RWPE2 (cell line): ENCODE measurements at regions not wholly inside any gene's neighbourhood (a gene's known extent, or its start where the extent isn't known, plus 50 kb on each side); places are given as distances from the start of the nearest gene placed in this dataset.

Experiments used
- ATAC-seq: fragments of 200-7000 bp; cut with Tn5 transposase; 3 replicates; pipeline ENCODE4 v1.9.1; 2021; ENCODE audit warnings: low read depth
- DNase-seq: peaks from one replicate; pipeline ENCODE4 v3.0.0-alpha.2; 2020; ENCODE audit warnings: low spot score
- H3K27ac ChIP-seq: fragments of 450-650 bp; 2 replicates; pipeline ENCODE4 v1.5.1; 2017; ENCODE audit warnings: mild to moderate bottlenecking; ENCODE audit not compliant: poor library complexity, severe bottlenecking
- H3K27me3 ChIP-seq: fragments of 250-450 bp; sonication (Bioruptor Pico); 2 replicates; pipeline ENCODE4 v1.5.1; 2021; ENCODE audit warnings: mild to moderate bottlenecking, moderate library complexity; ENCODE audit not compliant: insufficient read depth, poor library complexity, severe bottlenecking
- H3K36me3 ChIP-seq: fragments of 250-450 bp; sonication (Bioruptor Pico); 2 replicates; pipeline ENCODE4 v1.5.1; 2020; ENCODE audit warnings: low read depth, mild to moderate bottlenecking, moderate library complexity
- H3K4me1 ChIP-seq: fragments of 250-450 bp; sonication (Bioruptor Pico); 2 replicates; pipeline ENCODE4 v1.5.1; 2021; ENCODE audit warnings: mild to moderate bottlenecking, moderate library complexity; ENCODE audit not compliant: insufficient read depth, poor library complexity, severe bottlenecking
- H3K4me3 ChIP-seq: fragments of 250-450 bp; sonication (Bioruptor Pico); 2 replicates; pipeline ENCODE4 v1.5.1; 2021; ENCODE audit warnings: mild to moderate bottlenecking, moderate library complexity; ENCODE audit not compliant: severe bottlenecking
- H3K9me3 ChIP-seq: fragments of 250-450 bp; sonication (Bioruptor Pico); 2 replicates; pipeline ENCODE4 v1.5.1; 2021; ENCODE audit warnings: mild to moderate bottlenecking, moderate library complexity; ENCODE audit not compliant: severe bottlenecking
- TF ChIP-seq, protein P1 (sequence below): fragments of 450-650 bp; IDR thresholded peaks from one replicate; pipeline ENCODE4 v1.5.1; 2017; ENCODE audit warnings: mild to moderate bottlenecking, moderate library complexity; ENCODE audit not compliant: poor library complexity, severe bottlenecking

DNA sequence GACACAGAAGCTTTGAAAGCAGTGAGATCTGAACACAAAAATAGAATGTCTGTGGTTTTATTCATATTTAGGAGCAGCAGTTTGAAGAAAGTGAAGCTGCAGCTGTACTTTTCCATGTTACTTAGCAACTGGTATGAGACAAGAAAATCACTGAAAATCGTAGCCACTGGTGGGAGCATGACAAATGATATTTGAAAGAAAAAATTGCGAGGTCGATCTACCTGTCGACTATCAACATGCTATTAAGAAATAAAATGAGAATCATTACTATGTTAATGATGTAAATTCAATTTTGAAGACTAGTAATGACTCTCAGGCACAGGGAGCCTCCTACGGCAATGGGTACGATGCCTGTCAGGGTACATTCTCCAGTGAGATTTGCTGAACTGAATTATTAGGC, 436.4 kb downstream of the SLITRK5 start:
- Histone ChIP-seq H3K27ac (no peak overlapping the region), H3K27me3 (no peaks in the 10 kb centered on the region), H3K36me3 (no peaks in the 10 kb centered on the region), H3K9me3 (no peaks in the 10 kb centered on the region), H3K4me3 (no peak overlapping the region), H3K4me1 (no peaks in the 10 kb centered on the region)
- TF ChIP-seq, protein P1, sequence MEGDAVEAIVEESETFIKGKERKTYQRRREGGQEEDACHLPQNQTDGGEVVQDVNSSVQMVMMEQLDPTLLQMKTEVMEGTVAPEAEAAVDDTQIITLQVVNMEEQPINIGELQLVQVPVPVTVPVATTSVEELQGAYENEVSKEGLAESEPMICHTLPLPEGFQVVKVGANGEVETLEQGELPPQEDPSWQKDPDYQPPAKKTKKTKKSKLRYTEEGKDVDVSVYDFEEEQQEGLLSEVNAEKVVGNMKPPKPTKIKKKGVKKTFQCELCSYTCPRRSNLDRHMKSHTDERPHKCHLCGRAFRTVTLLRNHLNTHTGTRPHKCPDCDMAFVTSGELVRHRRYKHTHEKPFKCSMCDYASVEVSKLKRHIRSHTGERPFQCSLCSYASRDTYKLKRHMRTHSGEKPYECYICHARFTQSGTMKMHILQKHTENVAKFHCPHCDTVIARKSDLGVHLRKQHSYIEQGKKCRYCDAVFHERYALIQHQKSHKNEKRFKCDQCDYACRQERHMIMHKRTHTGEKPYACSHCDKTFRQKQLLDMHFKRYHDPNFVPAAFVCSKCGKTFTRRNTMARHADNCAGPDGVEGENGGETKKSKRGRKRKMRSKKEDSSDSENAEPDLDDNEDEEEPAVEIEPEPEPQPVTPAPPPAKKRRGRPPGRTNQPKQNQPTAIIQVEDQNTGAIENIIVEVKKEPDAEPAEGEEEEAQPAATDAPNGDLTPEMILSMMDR: no peak
- no peak for ATAC-seq
- no peak for DNase-seq

DNA sequence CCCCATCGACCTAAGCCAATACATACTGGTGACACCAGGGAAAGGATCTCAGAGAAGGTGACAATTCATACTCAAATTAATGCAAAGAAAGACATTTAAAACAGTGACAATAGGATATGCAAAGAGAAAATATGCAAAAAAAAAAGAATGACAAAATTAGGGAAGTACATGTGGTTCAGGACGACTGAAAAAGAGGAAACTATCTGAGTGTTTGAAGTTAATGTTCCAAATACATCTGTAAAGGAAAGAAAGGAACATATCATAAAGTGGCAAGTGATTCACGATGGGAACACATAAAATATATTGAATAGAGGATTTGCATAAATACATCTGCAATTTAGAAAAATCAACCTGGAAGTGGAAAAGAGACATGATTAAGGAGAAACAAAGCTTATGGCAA, 441.4 kb downstream of the SLITRK5 start:
- H3K4me1 ChIP-seq: no peaks in the 10 kb centered on the region
- H3K27ac ChIP-seq: no peak overlapping the region
- ATAC-seq (no peak), DNase-seq (no peak)
- H3K36me3 ChIP-seq: no peaks in the 10 kb centered on the region
- no peaks in the 10 kb centered on the region for H3K9me3 ChIP-seq
- H3K4me3 ChIP-seq: no peak overlapping the region
- H3K27me3 ChIP-seq: no peaks in the 10 kb centered on the region
- TF ChIP-seq, protein P1: no peak

DNA sequence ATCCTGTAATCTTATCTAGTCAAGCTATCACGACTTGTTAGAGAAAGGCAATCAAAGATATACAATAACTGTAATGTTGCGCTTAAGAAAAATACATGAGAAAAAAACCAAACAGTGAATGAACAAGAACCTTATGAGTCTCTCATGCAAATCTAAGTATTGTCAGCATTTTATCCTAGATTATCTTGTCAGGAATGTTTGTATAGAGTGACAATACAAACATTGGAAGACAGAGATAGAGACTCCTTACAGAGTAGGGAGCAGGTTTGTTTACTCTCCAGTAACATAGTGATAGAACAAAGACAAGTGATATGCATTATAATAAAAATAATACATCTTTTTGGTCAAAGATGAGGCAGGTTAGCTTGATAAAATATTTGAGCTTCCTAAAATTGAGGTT, 444.8 kb downstream of the SLITRK5 start:
- DNase-seq: no peak
- Histone ChIP-seq H3K4me3 (no peak overlapping the region), H3K27ac (no peak overlapping the region)

DNA sequence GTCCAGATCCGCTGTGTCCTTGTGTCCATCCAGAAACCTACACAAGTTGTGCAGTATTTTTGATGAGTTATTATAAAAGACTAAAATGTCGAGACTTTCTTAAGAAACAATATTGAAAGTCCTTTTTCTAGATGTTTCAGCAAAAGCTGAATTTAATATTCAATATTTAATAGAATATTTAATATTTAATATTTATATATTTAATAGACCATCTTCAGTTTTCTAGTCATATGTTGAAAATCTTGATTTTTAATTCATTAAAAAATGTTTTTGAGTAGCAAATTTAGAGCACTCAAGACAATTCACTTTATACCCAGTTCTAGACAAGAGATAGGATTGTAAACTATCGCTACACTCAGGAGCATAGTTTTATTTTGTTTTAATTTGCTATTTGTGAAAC, 447.8 kb downstream of the SLITRK5 start:
- ATAC-seq (no peak), DNase-seq (no peak)
- Histone ChIP-seq H3K4me1 (no peaks in the 10 kb centered on the region), H3K27me3 (no peaks in the 10 kb centered on the region), H3K27ac (no peak overlapping the region), H3K4me3 (no peak overlapping the region), H3K36me3 (no peaks in the 10 kb centered on the region), H3K9me3 (no peaks in the 10 kb centered on the region)
- TF ChIP-seq, protein P1: no peak

More for the DNA sequence above, 444.8 kb downstream of the SLITRK5 start:
- TF ChIP-seq, protein P1: no peak
- H3K27me3 ChIP-seq: no peaks in the 10 kb centered on the region
- ATAC-seq: no peak
- no peaks in the 10 kb centered on the region for H3K4me1 ChIP-seq
- H3K9me3 ChIP-seq: no peaks in the 10 kb centered on the region
- H3K36me3 ChIP-seq: no peaks in the 10 kb centered on the region

DNA sequence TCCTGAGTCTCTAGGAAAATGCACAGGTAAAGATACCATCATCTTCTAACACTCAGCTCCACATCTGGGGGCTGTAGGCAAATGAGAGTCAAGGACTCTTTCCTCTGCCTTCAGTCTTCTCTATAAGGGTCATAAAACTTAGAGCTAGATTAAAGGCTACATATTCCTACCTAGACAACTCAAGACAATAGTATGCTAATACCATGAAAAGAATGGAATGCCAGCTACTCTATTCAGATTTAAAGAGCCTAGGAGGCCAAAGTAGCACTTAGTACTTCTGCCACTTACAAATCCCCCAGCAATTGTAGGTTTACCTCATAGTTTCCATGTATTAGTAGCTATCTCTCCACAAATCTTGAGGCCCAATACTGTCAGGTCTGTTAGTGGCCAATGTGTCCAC, 453.0 kb downstream of the SLITRK5 start:
- no peak for DNase-seq
- ATAC-seq: no peak
- no peak overlapping the region for H3K27ac ChIP-seq
- H3K4me1 ChIP-seq: no peaks in the 10 kb centered on the region
- TF ChIP-seq, protein P1: no peak
- H3K9me3 ChIP-seq: no peaks in the 10 kb centered on the region
- H3K27me3 ChIP-seq: no peaks in the 10 kb centered on the region
- H3K4me3 ChIP-seq: no peak overlapping the region
- H3K36me3 ChIP-seq: no peaks in the 10 kb centered on the region
